Gastroesophageal sphincter (tissue), 3 donors: ENCODE measurements at regions not wholly inside any gene's neighbourhood (a gene's known extent, or its start where the extent isn't known, plus 50 kb on each side); places are given as distances from the start of the nearest gene placed in this dataset.

ENCODE experiments used
- CTCF ChIP-seq, 4 experiments: fragments of 200-600 bp in 2 of 4; fragments of 450-650 bp in 2 of 4; sonication (generic) in 1 of 4; IDR thresholded peaks; one replicate each; pipeline ENCODE4 v1.5.1; 2017 to 2019; ENCODE audit warnings: antibody characterized with exemption in 4 of 4, mild to moderate bottlenecking in 2 of 4, moderate library complexity in 2 of 4
- POLR2A ChIP-seq, 2 donors: fragments of 450-650 bp; IDR thresholded peaks; one replicate each; pipeline ENCODE4 v1.6.1; 2017; ENCODE audit warnings: antibody characterized with exemption in 2 of 2, mild to moderate bottlenecking in 2 of 2, moderate library complexity in 1 of 2
- POLR2AphosphoS5 ChIP-seq: sonication (generic); formaldehyde crosslinking; IDR thresholded peaks from one replicate; pipeline ENCODE4 v1.6.1; 2017; ENCODE audit warnings: antibody characterized with exemption

GRCh38 chr4:92184566-92184965 lies 119.2 kb upstream of the GRID2 start:
- TF ChIP-seq POLR2A (IDR thresholded peaks at IDR 0.05) (no peak), POLR2AphosphoS5 (no peak), CTCF (IDR thresholded peaks at IDR 0.05) (no peak)
